ENCODE measurements at regions not wholly inside any gene's neighbourhood (a gene's known extent, or its start where the extent isn't known, plus 50 kb on each side); places are given as distances from the start of the nearest gene placed in this dataset.

DNA sequence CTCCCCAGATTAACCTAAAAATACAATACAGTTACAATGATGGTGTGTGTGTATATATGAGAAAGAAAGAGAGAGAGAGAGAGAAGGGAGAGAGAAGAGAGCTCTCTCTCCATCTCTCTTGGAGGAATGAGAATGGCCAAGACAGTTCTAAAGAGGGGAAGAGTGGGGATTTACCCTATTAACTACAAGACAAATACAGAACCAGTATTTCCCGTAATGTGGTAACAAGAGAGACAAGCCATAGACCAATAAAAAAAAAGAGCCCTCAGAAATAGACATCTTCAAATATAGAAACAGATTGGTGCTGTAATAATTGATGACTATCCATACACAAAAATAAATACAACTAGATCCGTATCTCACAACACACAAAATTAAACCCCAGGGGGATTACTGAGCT, 87.0 kb downstream of the NSMCE3 start:
- no peak for DNase-seq (ENCODE audit: low spot score)
- no peaks in the 10 kb centered on the region for H3K36me3 Mint-ChIP-seq
- POLR2A ChIA-PET, result no interaction called here
- no peak overlapping the region for H3K4me3 Mint-ChIP-seq
- H3K9me3 Mint-ChIP-seq, result no peaks in the 10 kb centered on the region; the same call in 1 of the 2 replicates
- no peaks in the 10 kb centered on the region for H3K27me3 Mint-ChIP-seq (ENCODE audit: low read depth)
- no peak for ATAC-seq
- no peak for TF ChIP-seq ZNF425 (CRISPR knock-in tag; conservative IDR thresholded peaks at IDR 0.05)
- TF ChIP-seq ZNF281 (CRISPR knock-in tag; IDR thresholded peaks at IDR 0.05), result no peak
- TF ChIP-seq NR1H2 (CRISPR knock-in tag; IDR thresholded peaks at IDR 0.05), result no peak
- TF ChIP-seq HMGA2 (CRISPR knock-in tag; IDR thresholded peaks at IDR 0.05), result no peak
- no peak for TF ChIP-seq NR2C2 (CRISPR knock-in tag; IDR thresholded peaks at IDR 0.05)
- no peak for TF ChIP-seq CBFB (CRISPR knock-in tag; IDR thresholded peaks at IDR 0.05; ENCODE audit: low read depth)
- TF ChIP-seq TEAD1 (CRISPR knock-in tag; IDR thresholded peaks at IDR 0.05), result no peak
- no peak for TF ChIP-seq FOXP4 (CRISPR knock-in tag; IDR thresholded peaks at IDR 0.05)
- TF ChIP-seq, protein P1, sequence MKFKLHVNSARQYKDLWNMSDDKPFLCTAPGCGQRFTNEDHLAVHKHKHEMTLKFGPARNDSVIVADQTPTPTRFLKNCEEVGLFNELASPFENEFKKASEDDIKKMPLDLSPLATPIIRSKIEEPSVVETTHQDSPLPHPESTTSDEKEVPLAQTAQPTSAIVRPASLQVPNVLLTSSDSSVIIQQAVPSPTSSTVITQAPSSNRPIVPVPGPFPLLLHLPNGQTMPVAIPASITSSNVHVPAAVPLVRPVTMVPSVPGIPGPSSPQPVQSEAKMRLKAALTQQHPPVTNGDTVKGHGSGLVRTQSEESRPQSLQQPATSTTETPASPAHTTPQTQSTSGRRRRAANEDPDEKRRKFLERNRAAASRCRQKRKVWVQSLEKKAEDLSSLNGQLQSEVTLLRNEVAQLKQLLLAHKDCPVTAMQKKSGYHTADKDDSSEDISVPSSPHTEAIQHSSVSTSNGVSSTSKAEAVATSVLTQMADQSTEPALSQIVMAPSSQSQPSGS (CRISPR knock-in tag; IDR thresholded peaks at IDR 0.05; ENCODE audit: borderline replicate concordance, low read depth), result no peak
- CTCF ChIA-PET, result no interaction called here
- H3K4me1 Mint-ChIP-seq, result no peaks in the 10 kb centered on the region
- no peak overlapping the region for H3K27ac Mint-ChIP-seq

- Mint-ChIP-seq H3K27me3 (ENCODE audit: low read depth) (no peaks in the 10 kb centered on the region), H3K9me3 (peaks cover 9% of the 10 kb centered on the region), H3K36me3 (no peaks in the 10 kb centered on the region), H3K27ac (no peak overlapping the region), H3K4me3 (no peak overlapping the region), H3K4me1 (no peaks in the 10 kb centered on the region)
- no peak for TF ChIP-seq ZNF512 (CRISPR knock-in tag; IDR thresholded peaks at IDR 0.05; ENCODE audit: borderline replicate concordance)
- TF ChIP-seq JUN (CRISPR knock-in tag; IDR thresholded peaks at IDR 0.05), result no peak
- no peak for TF ChIP-seq CREB1 (CRISPR knock-in tag; IDR thresholded peaks at IDR 0.05)
- no peak for TF ChIP-seq PREB (CRISPR knock-in tag; IDR thresholded peaks at IDR 0.05; ENCODE audit: borderline replicate concordance)
- TF ChIP-seq ZNF263 (CRISPR knock-in tag; IDR thresholded peaks at IDR 0.05; ENCODE audit: low read depth), result no peak
- TF ChIP-seq, protein P2, sequence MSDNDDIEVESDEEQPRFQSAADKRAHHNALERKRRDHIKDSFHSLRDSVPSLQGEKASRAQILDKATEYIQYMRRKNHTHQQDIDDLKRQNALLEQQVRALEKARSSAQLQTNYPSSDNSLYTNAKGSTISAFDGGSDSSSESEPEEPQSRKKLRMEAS (CRISPR knock-in tag; IDR thresholded peaks at IDR 0.05), result no peak
- TF ChIP-seq ZNF671 (CRISPR knock-in tag; IDR thresholded peaks at IDR 0.05), result no peak
- no peak for TF ChIP-seq RORB (CRISPR knock-in tag; IDR thresholded peaks at IDR 0.05)
- no peak for TF ChIP-seq ZNF121 (CRISPR knock-in tag; IDR thresholded peaks at IDR 0.05)
- ChIA-PET POLR2A (no interaction called here), CTCF (no interaction called here)
- ATAC-seq (no peak), DNase-seq (ENCODE audit: low spot score) (no peak)
Observed at GRCh38 chr15:29172742-29173725, 96.6 kb downstream of the NSMCE3 start.
